Stimulated activated effector memory CD8-positive, alpha-beta T cell treated with anti-CD3 and anti-CD28 coated beads, Interleukin-12 subunit alpha, Interleukin-12 subunit beta, amount 100 ng/mL, for 72 hours (primary cell): ENCODE measurements at regions not wholly inside any gene's neighbourhood (a gene's known extent, or its start where the extent isn't known, plus 50 kb on each side); places are given as distances from the start of the nearest gene placed in this dataset.
"Not testable (repeated sequence)": the region's sequence is repeated elsewhere in the genome, so short reads cannot be mapped to it uniquely, and the experiment has no call there.

Experiments used
- ATAC-seq: fragments of 150-1000 bp; cut with Tn5 transposase; 2 replicates; pipeline ENCODE4 v1.10.0; 2021
- DNase-seq, 2 donors: peaks; one replicate each; pipeline ENCODE4 v3.0.0; 2021 to 2022; ENCODE audit warnings: low spot score in 2 of 2
- H3K27ac Mint-ChIP-seq: one replicate; pipeline ENCODE4 v1.8.0; 2022; ENCODE audit warnings: mild to moderate bottlenecking, mixed read lengths
- H3K36me3 Mint-ChIP-seq: one replicate; pipeline ENCODE4 v1.8.0; 2022; ENCODE audit warnings: mild to moderate bottlenecking, mixed read lengths
- H3K4me1 Mint-ChIP-seq: one replicate; pipeline ENCODE4 v1.8.0; 2022; ENCODE audit warnings: mixed read lengths
- H3K4me3 Mint-ChIP-seq: one replicate; pipeline ENCODE4 v1.8.0; 2022; ENCODE audit warnings: mild to moderate bottlenecking, mixed read lengths
- H3K9me3 Mint-ChIP-seq: one replicate; pipeline ENCODE4 v1.8.0; 2022; ENCODE audit warnings: mixed read lengths

GRCh38 chr2:16393500-16394071, 272.0 kb downstream of the CYRIA start:
- Mint-ChIP-seq H3K36me3 (no peaks in the 10 kb centered on the region), H3K4me3 (no peak overlapping the region), H3K9me3 (peaks cover 5% of the 10 kb centered on the region), H3K27ac (no peak overlapping the region), H3K4me1 (no peaks in the 10 kb centered on the region)
- ATAC-seq (no peak), DNase-seq (no peak)

- ATAC-seq (no peak), DNase-seq (no peak)
- no peak overlapping the region for H3K4me3 Mint-ChIP-seq
- H3K27ac Mint-ChIP-seq: no peak overlapping the region
- H3K36me3 Mint-ChIP-seq: no peaks in the 10 kb centered on the region
- H3K9me3 Mint-ChIP-seq: peaks cover 8% of the 10 kb centered on the region
- no peaks in the 10 kb centered on the region for H3K4me1 Mint-ChIP-seq
Observed at GRCh38 chr2:16392647-16393499, 272.8 kb downstream of the CYRIA start.

GRCh38 chr2:16391986-16392385, 273.6 kb downstream of the CYRIA start:
- Mint-ChIP-seq H3K4me3 (no peak overlapping the region), H3K9me3 (peaks cover 8% of the 10 kb centered on the region), H3K27ac (no peak overlapping the region), H3K36me3 (no peaks in the 10 kb centered on the region), H3K4me1 (no peaks in the 10 kb centered on the region)
- no peak for ATAC-seq
- DNase-seq: no peak

GRCh38 chr2:16390561-16390960, 275.1 kb downstream of the CYRIA start:
- peaks cover 8% of the 10 kb centered on the region for H3K9me3 Mint-ChIP-seq

GRCh38 chr2:16389611-16390010, 276.0 kb downstream of the CYRIA start:
- no peak overlapping the region for H3K4me3 Mint-ChIP-seq
- ATAC-seq (no peak), DNase-seq (no peak)
- no peaks in the 10 kb centered on the region for H3K36me3 Mint-ChIP-seq
- peaks cover 8% of the 10 kb centered on the region for H3K9me3 Mint-ChIP-seq
- H3K4me1 Mint-ChIP-seq: no peaks in the 10 kb centered on the region
- H3K27ac Mint-ChIP-seq: no peak overlapping the region

More at GRCh38 chr2:16390561-16390960, 275.1 kb downstream of the CYRIA start:
- H3K4me3 Mint-ChIP-seq: no peak overlapping the region
- DNase-seq (no peak), ATAC-seq (no peak)
- H3K27ac Mint-ChIP-seq: no peak overlapping the region
- no peaks in the 10 kb centered on the region for H3K36me3 Mint-ChIP-seq
- no peaks in the 10 kb centered on the region for H3K4me1 Mint-ChIP-seq

- not testable (repeated sequence) for DNase-seq, H3K36me3 Mint-ChIP-seq, H3K4me3 Mint-ChIP-seq, H3K4me1 Mint-ChIP-seq, H3K27ac Mint-ChIP-seq, H3K9me3 Mint-ChIP-seq, ATAC-seq
Observed at GRCh38 chr2:16388199-16388830, 277.3 kb downstream of the CYRIA start.

- Mint-ChIP-seq H3K4me1 (no peaks in the 10 kb centered on the region), H3K9me3 (peaks cover 8% of the 10 kb centered on the region), H3K4me3 (no peak overlapping the region), H3K36me3 (no peaks in the 10 kb centered on the region), H3K27ac (no peak overlapping the region)
- ATAC-seq (no peak), DNase-seq (no peak)
Observed at GRCh38 chr2:16387461-16387984, 278.1 kb downstream of the CYRIA start.

- Mint-ChIP-seq H3K9me3 (peaks cover 5% of the 10 kb centered on the region), H3K36me3 (no peaks in the 10 kb centered on the region)
- ATAC-seq: no peak
Observed at GRCh38 chr2:16386431-16386830, 279.2 kb downstream of the CYRIA start.

GRCh38 chr2:16386031-16386430, 279.6 kb downstream of the CYRIA start:
- H3K27ac Mint-ChIP-seq: no peak overlapping the region
- DNase-seq: no peak
- H3K4me3 Mint-ChIP-seq: no peak overlapping the region
- no peaks in the 10 kb centered on the region for H3K36me3 Mint-ChIP-seq
- H3K9me3 Mint-ChIP-seq: peaks cover 3% of the 10 kb centered on the region
- H3K4me1 Mint-ChIP-seq: no peaks in the 10 kb centered on the region
- no peak for ATAC-seq

More at GRCh38 chr2:16386431-16386830, 279.2 kb downstream of the CYRIA start:
- DNase-seq: no peak
- Mint-ChIP-seq H3K4me3 (no peak overlapping the region), H3K27ac (no peak overlapping the region), H3K4me1 (no peaks in the 10 kb centered on the region)

GRCh38 chr2:16385341-16385740, 280.3 kb downstream of the CYRIA start:
- H3K36me3 Mint-ChIP-seq: no peaks in the 10 kb centered on the region
- no peak overlapping the region for H3K27ac Mint-ChIP-seq
- no peak for DNase-seq
- no peak overlapping the region for H3K4me3 Mint-ChIP-seq
- peaks cover 3% of the 10 kb centered on the region for H3K9me3 Mint-ChIP-seq
- no peaks in the 10 kb centered on the region for H3K4me1 Mint-ChIP-seq
- ATAC-seq: no peak

- H3K36me3 Mint-ChIP-seq: no peaks in the 10 kb centered on the region
- H3K4me3 Mint-ChIP-seq: no peak overlapping the region
- no peak for ATAC-seq
- DNase-seq: no peak
- peaks cover 3% of the 10 kb centered on the region for H3K9me3 Mint-ChIP-seq
- no peak overlapping the region for H3K27ac Mint-ChIP-seq
- H3K4me1 Mint-ChIP-seq: no peaks in the 10 kb centered on the region
Observed at GRCh38 chr2:16383411-16383810, 282.2 kb downstream of the CYRIA start.

GRCh38 chr2:16382451-16382850, 283.2 kb downstream of the CYRIA start:
- no peaks in the 10 kb centered on the region for H3K36me3 Mint-ChIP-seq
- ATAC-seq (no peak), DNase-seq (no peak)
- no peaks in the 10 kb centered on the region for H3K4me1 Mint-ChIP-seq
- H3K4me3 Mint-ChIP-seq: no peak overlapping the region
- peaks cover 3% of the 10 kb centered on the region for H3K9me3 Mint-ChIP-seq
- H3K27ac Mint-ChIP-seq: no peak overlapping the region

- DNase-seq (no peak), ATAC-seq (no peak)
- Mint-ChIP-seq H3K27ac (no peak overlapping the region), H3K4me1 (no peaks in the 10 kb centered on the region), H3K4me3 (no peak overlapping the region), H3K36me3 (no peaks in the 10 kb centered on the region), H3K9me3 (peaks cover 3% of the 10 kb centered on the region)
Observed at GRCh38 chr2:16381511-16381910, 284.1 kb downstream of the CYRIA start.

GRCh38 chr2:16379901-16380300, 285.7 kb downstream of the CYRIA start:
- H3K27ac Mint-ChIP-seq, H3K9me3 Mint-ChIP-seq, H3K36me3 Mint-ChIP-seq, H3K4me3 Mint-ChIP-seq, ATAC-seq, DNase-seq, H3K4me1 Mint-ChIP-seq: not testable (repeated sequence)

- H3K27ac Mint-ChIP-seq, H3K4me3 Mint-ChIP-seq, H3K36me3 Mint-ChIP-seq, H3K4me1 Mint-ChIP-seq, H3K9me3 Mint-ChIP-seq, DNase-seq, ATAC-seq: not testable (repeated sequence)
Observed at GRCh38 chr2:16379061-16379460, 286.6 kb downstream of the CYRIA start.
